Right kidney (tissue), 1 donor: ENCODE measurements at regions not wholly inside any gene's neighbourhood (a gene's known extent, or its start where the extent isn't known, plus 50 kb on each side); places are given as distances from the start of the nearest gene placed in this dataset.
"Not testable (repeated sequence)": the region's sequence is repeated elsewhere in the genome, so short reads cannot be mapped to it uniquely, and the experiment has no call there.

Source experiments
- DNase-seq: peaks from one replicate; pipeline ENCODE4 v3.0.0-alpha.2; 2016

- DNase-seq = no peak
These were observed 261.4 kb downstream of the BTG1 start for GRCh38 chr12:91884230-91884629.

GRCh38 chr12:91883811-91884210, 261.8 kb downstream of the BTG1 start:
- DNase-seq = no peak

DNA sequence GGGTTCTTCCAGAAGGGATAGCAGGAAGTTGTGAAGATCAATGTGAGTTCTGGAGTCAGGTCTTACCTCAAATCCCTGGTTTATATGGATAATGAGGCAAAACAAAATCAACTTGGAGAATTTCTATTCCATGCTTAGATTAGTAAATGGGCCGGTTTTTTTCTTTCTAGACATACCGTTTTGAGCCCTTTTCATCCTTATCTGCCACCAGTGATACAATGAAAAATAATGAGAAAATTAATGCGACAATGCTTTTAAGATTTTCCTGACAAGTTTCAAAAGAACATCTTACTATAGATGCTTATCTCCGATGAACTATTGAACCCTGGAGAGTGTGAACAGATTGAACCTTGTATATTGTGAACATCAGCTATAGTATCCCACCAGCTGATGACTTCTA, 262.7 kb downstream of the BTG1 start:
- DNase-seq = no peak

DNA sequence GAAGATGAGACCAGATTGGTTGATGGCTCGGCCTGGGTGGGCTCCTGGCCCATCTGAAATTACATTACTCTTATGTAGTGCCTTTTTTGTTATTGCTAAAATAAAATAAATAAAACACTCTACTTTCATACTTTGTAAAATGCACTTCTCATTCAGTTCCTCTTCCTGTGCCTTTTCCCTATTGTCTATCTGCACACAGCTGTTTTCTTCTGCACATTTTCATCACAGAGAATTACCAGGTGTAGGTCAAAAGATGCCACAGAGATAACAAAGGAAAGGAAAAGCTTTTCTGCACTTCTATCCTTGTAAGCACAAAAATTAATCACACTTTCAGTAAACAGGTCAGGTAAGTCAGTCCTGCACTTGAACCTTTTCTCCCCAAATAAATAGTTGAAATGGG, 265.1 kb downstream of the BTG1 start:
- no peak for DNase-seq

GRCh38 chr12:91877456-91878235, 268.0 kb downstream of the BTG1 start:
- DNase-seq = no peak

DNA sequence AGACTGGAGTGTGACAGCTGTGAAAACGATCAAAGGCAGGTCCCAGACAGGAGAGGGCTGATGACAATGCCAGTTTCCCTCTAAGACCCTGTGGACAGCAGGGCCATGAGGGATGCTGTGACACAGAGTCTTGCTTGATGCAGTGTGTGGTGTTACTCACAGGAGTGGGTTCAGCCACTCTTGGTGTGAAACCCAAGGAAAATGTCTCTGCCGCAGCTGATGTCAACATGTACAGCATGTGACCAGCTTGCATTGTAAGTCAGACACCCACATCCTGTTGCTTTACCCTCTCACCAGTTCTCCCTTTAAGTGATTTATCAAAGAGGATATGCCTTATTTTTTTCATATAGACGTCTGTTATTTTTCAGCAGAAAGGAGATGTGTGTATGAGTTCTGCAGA, 268.6 kb downstream of the BTG1 start:
- DNase-seq = no peak

GRCh38 chr12:91875671-91876070, 270.0 kb downstream of the BTG1 start:
- not testable (repeated sequence) for DNase-seq

- no peak for DNase-seq
These were observed 271.4 kb downstream of the BTG1 start for GRCh38 chr12:91874086-91874865.

DNA sequence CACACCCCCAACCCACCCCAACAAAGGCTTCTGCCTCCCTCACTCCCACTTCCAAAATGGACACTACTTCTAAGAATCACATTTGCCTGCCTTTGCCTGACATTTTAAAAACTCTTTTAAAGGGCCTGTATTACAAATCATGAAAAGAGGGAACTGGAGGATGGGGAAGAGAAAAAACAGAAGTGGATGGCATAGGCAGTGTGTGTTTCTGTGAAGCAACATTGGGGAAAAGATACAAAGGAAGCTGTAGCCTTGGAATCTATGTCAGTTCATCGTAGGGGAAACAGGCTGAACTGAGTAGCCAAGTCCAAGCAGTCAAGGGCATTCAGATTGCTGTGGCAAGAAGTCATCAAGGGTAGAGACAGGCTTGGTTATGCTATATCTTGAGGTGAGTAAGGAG, 273.9 kb downstream of the BTG1 start:
- DNase-seq = no peak

- no peak for DNase-seq
These were observed 274.6 kb downstream of the BTG1 start for GRCh38 chr12:91870872-91871707.

GRCh38 chr12:91868054-91868453, 277.6 kb downstream of the BTG1 start:
- no peak for DNase-seq

DNA sequence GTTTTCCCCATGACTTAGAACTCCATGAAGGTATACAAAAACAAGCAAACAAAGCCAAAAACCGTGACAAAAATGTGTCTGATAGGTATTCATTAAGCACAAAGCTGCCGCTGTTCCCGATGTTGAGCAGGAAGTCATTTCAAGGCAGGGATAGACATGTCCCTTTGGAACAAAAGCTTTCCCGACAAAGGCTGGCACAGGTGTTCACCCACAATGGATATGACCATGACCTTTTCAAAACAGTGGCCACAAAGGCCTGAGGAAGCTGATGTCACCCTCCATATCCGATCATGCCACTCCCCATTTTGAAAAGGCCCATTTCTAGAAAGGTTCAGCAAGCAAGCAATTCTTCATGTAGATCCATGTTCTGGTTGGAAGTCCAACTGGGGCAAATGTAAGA, 279.1 kb downstream of the BTG1 start:
- no peak for DNase-seq

GRCh38 chr12:91863702-91864101, 281.9 kb downstream of the BTG1 start:
- no peak for DNase-seq

DNA sequence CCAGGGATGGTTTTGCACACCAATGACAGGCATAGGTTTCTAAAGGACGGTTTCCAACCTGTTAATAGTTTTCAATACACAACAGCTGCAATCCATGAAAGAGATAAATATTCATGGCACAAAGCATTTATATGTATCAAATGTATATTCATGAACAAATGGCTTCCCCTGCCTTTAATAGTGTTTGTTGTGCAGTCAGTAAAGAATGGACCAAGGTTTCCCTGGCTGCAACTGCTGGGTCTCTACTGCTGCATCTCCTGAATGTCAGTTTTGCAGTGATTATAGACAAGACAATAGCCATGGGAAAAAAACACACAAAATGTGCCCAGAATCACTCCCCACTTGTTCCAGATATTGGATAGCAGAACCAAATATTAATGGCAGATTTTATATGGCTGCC, 284.1 kb downstream of the BTG1 start:
- no peak for DNase-seq

DNA sequence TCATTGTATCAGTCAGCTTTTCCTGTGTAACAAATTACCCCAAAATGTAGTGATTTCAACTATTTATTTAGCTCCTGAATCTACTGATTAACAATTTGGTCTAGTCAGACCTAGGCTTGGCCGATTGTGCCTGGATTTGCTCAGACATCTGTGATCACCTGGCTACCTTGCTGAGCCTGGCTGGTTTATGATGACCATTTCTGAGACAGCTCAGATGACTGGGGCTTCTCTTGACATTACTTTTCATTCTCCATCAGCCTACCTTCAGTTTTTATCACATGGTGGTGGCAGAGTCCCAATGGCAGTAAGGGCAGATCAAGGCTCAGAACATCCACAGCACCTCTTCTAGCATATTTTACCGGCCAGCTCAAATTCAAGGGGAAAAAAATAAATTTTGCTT, 286.3 kb downstream of the BTG1 start:
- no peak for DNase-seq

DNA sequence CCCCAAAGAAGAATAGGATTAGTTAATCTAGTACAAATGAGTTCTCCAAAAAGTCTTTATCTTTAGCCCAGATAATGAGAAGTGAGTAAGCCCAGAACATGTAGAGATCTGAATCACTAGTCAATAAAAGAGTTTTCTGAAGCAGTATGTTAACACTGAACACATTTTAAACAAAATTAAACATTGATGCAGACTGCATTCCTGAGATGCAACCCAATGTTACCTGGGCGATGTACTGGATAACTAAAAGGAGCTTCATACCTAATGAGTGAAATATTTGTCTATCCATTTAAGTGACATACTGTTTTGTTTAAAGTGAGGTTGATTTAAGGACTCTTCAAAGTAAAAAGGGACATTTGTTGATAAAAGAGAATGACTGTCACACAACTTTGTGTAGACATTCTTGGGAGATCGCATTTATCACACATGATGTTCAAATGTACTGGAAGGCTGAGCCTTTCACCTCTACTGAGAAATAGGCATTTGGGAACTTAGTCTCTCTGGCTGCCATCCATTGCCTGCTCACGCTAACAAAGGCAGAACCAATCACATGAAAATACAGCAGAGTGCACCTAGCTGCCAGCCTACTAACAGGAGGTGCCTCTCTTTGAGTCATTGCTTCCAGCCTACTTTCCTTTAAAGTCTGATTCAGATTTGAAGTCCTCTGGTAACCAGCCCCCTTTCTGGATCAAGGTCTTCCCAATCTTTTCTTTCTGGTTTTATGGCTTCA, 287.7 kb downstream of the BTG1 start:
- DNase-seq = peak; percentile 1

- no peak for DNase-seq
These were observed 290.9 kb downstream of the BTG1 start for GRCh38 chr12:91854725-91855124.

DNA sequence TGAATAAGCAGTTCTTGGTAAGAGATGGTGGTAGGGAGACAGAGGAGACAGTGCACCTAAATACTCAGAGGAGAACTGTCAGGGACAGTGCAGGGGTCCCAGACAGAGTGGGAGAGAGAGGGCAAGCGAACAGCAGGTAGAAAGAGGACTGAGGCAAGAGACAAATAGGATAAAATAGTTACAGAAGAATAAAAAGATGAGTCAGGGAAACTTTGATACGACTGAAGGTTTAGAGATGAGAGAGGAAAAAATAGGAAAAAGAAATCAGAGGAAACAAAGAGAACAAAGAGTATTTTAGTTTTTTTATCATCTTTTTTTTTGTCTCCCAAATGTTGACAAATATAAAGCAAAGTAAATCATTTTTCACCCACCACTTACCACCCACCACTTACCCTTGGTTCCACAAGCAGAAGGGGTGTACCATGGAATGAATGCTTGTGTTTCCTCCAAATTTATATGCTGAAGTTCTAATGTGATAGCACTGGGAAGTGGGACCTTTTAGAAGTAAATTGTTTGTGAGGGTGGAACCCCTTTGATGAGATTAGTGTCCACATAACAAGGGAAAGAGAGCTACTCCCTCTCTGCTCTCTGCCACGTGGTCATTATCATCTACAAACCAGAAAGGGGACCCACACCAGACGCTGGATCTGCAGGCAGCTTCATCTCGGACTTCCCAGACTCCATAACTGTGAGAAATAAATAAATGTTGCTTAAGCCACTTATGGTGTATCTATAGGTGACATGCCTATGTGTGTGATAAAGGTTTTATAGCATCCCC, 292.1 kb downstream of the BTG1 start:
- DNase-seq = no peak

GRCh38 chr12:91852634-91853033, 293.0 kb downstream of the BTG1 start:
- no peak for DNase-seq

DNA sequence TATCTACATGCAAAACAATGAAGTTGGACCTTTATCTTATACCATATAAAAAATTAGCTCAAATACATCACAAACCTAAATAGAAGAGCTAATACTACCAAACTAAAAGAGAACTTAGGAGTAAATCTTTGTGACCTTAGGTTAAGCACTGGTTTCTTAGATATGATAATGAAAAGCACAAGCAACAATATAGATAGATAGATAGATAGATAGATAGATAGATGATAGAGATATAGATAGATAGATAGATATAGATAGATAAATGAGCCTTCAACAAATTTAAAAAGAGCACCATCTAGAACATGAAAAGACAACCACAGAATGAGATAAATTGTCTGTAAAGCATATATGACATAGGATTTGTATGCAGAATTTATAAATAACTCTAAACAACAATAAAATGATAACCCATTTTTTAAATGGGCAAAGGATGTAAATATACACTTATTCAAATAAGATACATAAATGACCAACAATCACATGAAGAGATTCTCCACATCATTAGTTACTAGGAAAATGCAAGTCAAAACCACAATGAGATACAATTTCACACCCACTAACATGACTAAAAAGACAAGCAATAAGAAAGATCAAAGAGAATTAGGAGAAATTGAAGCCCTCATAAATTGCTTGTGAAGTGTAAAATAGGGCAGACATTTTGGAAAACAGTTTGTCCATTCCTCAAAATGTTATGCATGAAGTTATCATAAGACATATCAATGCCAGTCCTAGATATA, 293.7 kb downstream of the BTG1 start:
- DNase-seq = no peak
